Activated naive CD8-positive, alpha-beta T cell treated with anti-CD3 and anti-CD28 coated beads, Interleukin-2, amount 50 U/mL, for 24 hours (primary cell): ENCODE measurements at regions not wholly inside any gene's neighbourhood (a gene's known extent, or its start where the extent isn't known, plus 50 kb on each side); places are given as distances from the start of the nearest gene placed in this dataset.
"Not testable (repeated sequence)": the region's sequence is repeated elsewhere in the genome, so short reads cannot be mapped to it uniquely, and the experiment has no call there.

ENCODE experiments used
- ATAC-seq: fragments of 150-1000 bp; cut with Tn5 transposase; one replicate; pipeline ENCODE4 v1.10.0; 2021
- DNase-seq: peaks from one replicate; pipeline ENCODE4 v3.0.0; 2021
- H3K27ac Mint-ChIP-seq: one replicate; pipeline ENCODE4 v1.8.0; 2021; ENCODE audit warnings: mild to moderate bottlenecking, mixed read lengths
- H3K27me3 Mint-ChIP-seq: one replicate; pipeline ENCODE4 v1.8.0; 2021; ENCODE audit warnings: mixed read lengths
- H3K36me3 Mint-ChIP-seq: one replicate; pipeline ENCODE4 v1.8.0; 2021; ENCODE audit warnings: low read depth, mixed read lengths
- H3K4me1 Mint-ChIP-seq: one replicate; pipeline ENCODE4 v1.8.0; 2021; ENCODE audit warnings: mixed read lengths
- H3K4me3 Mint-ChIP-seq: one replicate; pipeline ENCODE4 v1.8.0; 2021; ENCODE audit warnings: mild to moderate bottlenecking, moderate library complexity, mixed read lengths
- H3K9me3 Mint-ChIP-seq: one replicate; pipeline ENCODE4 v1.8.0; 2021; ENCODE audit warnings: mixed read lengths

DNA sequence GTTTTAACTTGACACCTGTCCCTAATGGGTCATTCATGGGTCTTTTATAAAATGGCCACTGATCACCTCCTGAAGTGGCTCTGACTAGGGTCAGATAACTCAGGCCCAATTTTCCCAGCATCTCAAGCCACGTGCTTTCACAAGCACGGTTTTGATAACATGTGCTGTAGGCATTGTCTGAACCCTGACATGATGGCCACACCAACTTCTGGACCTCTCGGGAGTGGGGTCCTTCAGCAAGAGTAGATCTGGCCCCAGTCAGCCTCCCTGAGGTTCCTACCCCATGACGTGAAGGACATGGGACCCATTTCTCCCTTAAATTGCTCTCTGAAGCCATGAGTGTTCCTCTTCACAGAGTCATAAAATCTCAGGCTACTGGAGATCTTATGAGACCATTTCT lies 60.4 kb upstream of the CCND1 start:
- H3K9me3 Mint-ChIP-seq, result no peaks in the 10 kb centered on the region
- H3K4me3 Mint-ChIP-seq, result no peak overlapping the region
- H3K36me3 Mint-ChIP-seq, result no peaks in the 10 kb centered on the region
- no peaks in the 10 kb centered on the region for H3K4me1 Mint-ChIP-seq
- peaks cover 28% of the 10 kb centered on the region for H3K27me3 Mint-ChIP-seq
- DNase-seq, result no peak
- ATAC-seq, result no peak
- no peak overlapping the region for H3K27ac Mint-ChIP-seq

DNA sequence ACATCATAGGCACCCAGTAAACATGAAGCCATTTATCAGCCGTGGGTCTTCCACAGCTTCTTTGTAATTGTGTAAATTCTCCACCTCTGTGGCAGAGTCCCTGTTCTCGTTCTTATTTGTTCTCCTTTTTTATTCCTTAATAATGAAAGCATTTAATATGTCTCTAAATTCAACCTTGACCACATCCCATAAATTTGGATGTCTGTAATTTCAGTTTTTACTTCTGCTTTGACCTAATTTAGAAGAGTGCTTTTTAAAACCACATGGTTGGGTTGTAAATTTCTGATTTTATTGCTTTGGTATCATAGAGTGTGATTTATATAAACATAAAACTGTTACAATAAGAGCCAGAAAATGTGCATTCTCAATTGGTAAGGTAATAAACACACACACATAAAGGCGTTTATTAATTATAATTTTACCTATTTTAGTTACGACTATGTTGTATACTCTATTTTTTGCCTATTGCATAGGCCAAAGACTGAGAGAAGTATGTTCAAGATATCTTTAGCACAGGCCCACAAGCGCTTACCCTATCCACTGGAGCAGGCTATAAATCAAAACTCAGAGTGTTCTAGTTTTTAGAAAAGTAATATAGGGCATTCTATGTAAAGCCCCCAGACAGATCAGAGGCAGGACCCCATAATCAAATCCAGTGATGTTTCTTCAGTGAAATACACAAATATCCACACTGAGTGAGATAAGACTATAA lies 58.0 kb upstream of the CCND1 start:
- H3K36me3 Mint-ChIP-seq, result no peaks in the 10 kb centered on the region
- no peaks in the 10 kb centered on the region for H3K9me3 Mint-ChIP-seq
- H3K4me1 Mint-ChIP-seq, result no peaks in the 10 kb centered on the region
- DNase-seq (no peak), ATAC-seq (no peak)
- H3K4me3 Mint-ChIP-seq, result no peak overlapping the region
- peaks cover 17% of the 10 kb centered on the region for H3K27me3 Mint-ChIP-seq
- no peak overlapping the region for H3K27ac Mint-ChIP-seq

DNA sequence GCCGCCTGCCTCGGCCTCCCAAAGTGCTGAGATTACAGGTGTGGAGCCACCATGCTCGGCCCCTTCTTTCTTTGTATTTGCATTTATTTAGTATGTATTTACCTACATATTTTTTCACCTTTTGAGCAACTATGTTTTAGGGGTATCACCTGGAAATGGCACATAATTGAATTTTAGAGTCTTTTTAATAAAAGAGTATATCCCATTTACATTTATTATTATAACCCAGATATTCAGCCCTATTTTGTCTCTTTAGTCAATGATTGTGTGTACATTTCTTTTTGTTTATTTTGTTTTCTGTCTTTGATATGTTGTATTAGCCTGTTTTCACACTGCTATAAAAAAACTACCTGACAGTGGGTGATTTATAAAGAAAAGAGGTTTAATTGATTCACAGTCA lies 56.8 kb upstream of the CCND1 start:
- Mint-ChIP-seq H3K27ac (no peak overlapping the region), H3K27me3 (peaks cover 13% of the 10 kb centered on the region), H3K36me3 (no peaks in the 10 kb centered on the region), H3K4me3 (no peak overlapping the region), H3K9me3 (no peaks in the 10 kb centered on the region), H3K4me1 (no peaks in the 10 kb centered on the region)
- DNase-seq (no peak), ATAC-seq (no peak)

DNA sequence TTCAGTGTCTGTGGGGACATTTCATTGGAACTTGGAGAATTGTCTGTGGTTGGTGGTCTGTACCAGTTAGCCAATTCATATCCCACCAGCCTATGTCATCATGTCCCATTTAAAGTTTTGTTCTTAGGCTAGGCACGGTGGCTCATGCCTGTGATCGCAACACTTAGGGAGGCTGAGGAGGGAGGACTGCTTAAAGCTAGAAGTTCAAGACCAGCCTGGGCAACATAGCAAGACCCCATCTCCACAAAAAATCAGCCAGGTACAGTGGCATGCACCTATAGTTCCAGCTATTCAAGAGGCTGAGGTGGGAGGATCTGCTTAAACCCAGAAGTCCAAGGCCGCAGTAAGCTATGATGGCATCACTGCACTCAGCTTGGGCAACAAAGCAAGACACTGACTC lies 55.6 kb upstream of the CCND1 start:
- Mint-ChIP-seq H3K4me3 (no peak overlapping the region), H3K9me3 (no peaks in the 10 kb centered on the region), H3K4me1 (no peaks in the 10 kb centered on the region), H3K36me3 (no peaks in the 10 kb centered on the region), H3K27me3 (peaks cover 13% of the 10 kb centered on the region), H3K27ac (no peak overlapping the region)
- DNase-seq (no peak), ATAC-seq (no peak)

DNA sequence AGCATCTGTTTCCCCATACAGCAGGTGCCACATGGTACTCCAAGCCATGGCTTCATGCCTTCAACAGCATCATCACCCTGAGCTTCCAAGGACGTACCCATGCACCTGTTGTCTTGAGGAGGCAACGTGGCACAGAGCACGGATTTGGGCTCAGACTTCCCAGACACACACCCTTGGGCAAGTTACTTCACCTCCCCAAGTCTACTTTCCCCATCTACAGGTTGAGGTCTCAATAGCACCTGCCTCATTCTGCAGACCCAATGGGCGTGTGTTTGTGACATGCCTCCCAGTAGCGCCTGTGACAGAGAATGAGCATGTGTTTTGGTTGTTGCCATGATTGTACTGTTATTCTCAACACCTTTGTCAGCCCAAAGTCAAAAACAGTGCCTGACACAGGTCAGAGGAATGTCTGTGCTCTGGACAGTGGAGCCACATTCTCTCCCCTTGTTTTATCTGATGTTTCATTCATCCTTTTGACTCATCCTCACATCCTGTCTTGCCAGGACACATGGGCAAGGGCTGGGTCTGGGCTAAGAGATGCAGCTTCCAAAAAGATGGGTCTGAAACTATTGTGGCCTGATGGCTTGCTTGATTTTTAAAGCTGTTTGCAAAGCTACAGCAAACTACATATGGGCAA lies 53.4 kb upstream of the CCND1 start:
- Mint-ChIP-seq H3K4me1 (no peaks in the 10 kb centered on the region), H3K27ac (no peak overlapping the region), H3K4me3 (no peak overlapping the region), H3K9me3 (no peaks in the 10 kb centered on the region), H3K27me3 (peaks cover 13% of the 10 kb centered on the region), H3K36me3 (no peaks in the 10 kb centered on the region)
- ATAC-seq, result no peak
- no peak for DNase-seq

DNA sequence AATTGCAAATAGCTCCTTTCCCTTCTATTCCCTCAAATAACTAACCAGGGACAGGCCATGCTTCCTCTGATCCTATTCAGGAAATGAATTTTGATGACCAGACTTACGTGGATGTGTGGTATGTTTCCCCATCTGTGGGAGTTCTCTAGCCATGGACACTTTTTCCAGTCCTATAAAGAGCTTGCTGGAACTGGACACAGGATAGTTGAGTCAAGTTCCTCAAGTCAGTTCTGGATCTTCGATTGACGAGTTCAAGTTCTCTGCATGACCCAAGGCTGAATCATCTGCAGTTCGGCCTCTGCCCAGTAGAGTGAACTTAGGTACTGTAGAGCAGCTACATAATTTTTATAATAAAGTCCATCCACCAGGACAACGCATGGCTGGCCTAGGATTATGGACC lies 52.7 kb upstream of the CCND1 start:
- no peaks in the 10 kb centered on the region for H3K4me1 Mint-ChIP-seq
- H3K4me3 Mint-ChIP-seq, result no peak overlapping the region
- H3K27ac Mint-ChIP-seq, result no peak overlapping the region
- no peak for ATAC-seq
- no peak for DNase-seq
- no peaks in the 10 kb centered on the region for H3K36me3 Mint-ChIP-seq
- H3K27me3 Mint-ChIP-seq, result peaks cover 13% of the 10 kb centered on the region
- H3K9me3 Mint-ChIP-seq, result no peaks in the 10 kb centered on the region

DNA sequence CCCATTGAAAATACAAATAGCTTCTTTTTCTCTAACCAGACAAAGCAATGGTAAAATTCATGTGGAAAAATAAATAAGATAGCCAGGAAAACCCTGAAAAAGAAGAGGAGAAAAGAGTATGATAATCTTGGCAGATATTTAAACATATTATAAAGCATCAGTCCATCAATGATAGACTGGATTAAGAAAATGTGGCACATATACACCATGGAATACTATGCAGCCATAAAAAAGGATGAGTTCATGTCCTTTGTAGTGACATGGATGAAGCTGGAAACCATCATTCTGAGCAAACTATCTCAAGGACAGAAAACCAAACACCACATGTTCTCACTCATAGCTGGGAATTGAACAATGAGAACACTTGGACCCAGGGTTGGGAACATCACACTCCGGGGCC lies 50.9 kb upstream of the CCND1 start:
- H3K4me3 Mint-ChIP-seq, H3K4me1 Mint-ChIP-seq, H3K9me3 Mint-ChIP-seq, H3K27ac Mint-ChIP-seq, H3K27me3 Mint-ChIP-seq, H3K36me3 Mint-ChIP-seq, DNase-seq, ATAC-seq: not testable (repeated sequence)
